Ovary (tissue), 3 donors: ENCODE measurements at regions not wholly inside any gene's neighbourhood (a gene's known extent, or its start where the extent isn't known, plus 50 kb on each side); places are given as distances from the start of the nearest gene placed in this dataset.

ENCODE experiments used
- CTCF ChIP-seq, 3 donors: fragments of 450-650 bp in 2 of 3; fragments of 200-600 bp in 1 of 3; IDR thresholded peaks; one replicate each; pipeline versions ENCODE4 v1.5.1 to v1.8.0; 2016 to 2022; ENCODE audit warnings: antibody characterized with exemption in 3 of 3, mild to moderate bottlenecking in 1 of 3
- POLR2A ChIP-seq: fragments of 450-650 bp; IDR thresholded peaks from one replicate; pipeline ENCODE4 v1.6.1; 2017; ENCODE audit warnings: antibody characterized with exemption, mild to moderate bottlenecking, moderate library complexity
- donor health status: DM: no; HTN: no; CAD: no.

DNA sequence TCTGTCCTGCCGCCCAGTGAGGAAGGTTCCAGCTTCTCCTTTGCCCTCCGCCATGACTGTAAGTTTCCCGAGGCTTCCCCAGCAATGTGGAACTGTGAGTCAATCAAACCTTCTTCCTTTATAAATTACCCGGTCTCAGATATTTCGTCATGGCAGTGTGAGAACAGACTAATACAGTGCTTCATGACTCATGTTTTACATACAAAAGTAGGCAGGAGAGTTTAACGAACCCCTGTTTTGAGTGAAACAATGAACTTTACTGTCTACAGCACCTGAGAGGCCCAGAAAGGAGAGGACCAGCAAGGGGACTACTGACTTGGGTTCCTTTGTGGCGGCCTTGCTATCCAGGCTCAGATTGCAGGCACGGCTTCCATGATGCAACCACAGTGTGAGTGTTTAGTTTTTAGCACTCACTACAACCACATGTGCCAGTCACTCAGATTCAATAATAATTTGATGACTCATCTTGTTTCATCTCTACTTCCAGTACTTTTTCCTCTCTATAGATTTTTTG is 139.1 kb upstream of the CLINT1 start:
- no peak for TF ChIP-seq CTCF (IDR thresholded peaks at IDR 0.05)
- no peak for TF ChIP-seq POLR2A
